GM12878 (cell line): ENCODE measurements at regions not wholly inside any gene's neighbourhood (a gene's known extent, or its start where the extent isn't known, plus 50 kb on each side); places are given as distances from the start of the nearest gene placed in this dataset.

ENCODE experiments used
- ATF2 ChIP-seq: IDR thresholded peaks from 2 replicates; pipeline ENCODE4 v1.6.1; 2012; ENCODE audit warnings: low read length, inconsistent platforms
- CHD4 ChIP-seq: fragments of 200-600 bp; sonication (generic); IDR thresholded peaks from 2 replicates; pipeline ENCODE4 v1.6.1; 2016; ENCODE audit warnings: mild to moderate bottlenecking
- CTCF ChIP-seq, 3 experiments: IDR thresholded peaks in 2 of 3; conservative IDR thresholded peaks in 1 of 3; 2 replicates each; pipeline ENCODE4 v1.5.1; 2011; ENCODE audit warnings: low read depth in 3 of 3, low read length in 3 of 3, mild to moderate bottlenecking in 3 of 3, control low read depth in 2 of 3, moderate library complexity in 2 of 3, inconsistent platforms in 1 of 3, mixed read lengths in 1 of 3; ENCODE audit not compliant: control insufficient read depth in 2 of 3, insufficient read depth in 1 of 3; ENCODE audit errors: extremely low read depth in 1 of 3
- MYC ChIP-seq: IDR thresholded peaks from 2 replicates; pipeline ENCODE4 v1.6.1; 2011; ENCODE audit warnings: mild to moderate bottlenecking, low read length, moderate library complexity, inconsistent platforms; ENCODE audit not compliant: insufficient read depth, insufficient replicate concordance, insufficient read length, severe bottlenecking
- POLR2A ChIP-seq: IDR thresholded peaks from 2 replicates; pipeline ENCODE4 v1.6.1; 2011; ENCODE audit warnings: low read depth, mild to moderate bottlenecking, low read length
- POLR2AphosphoS5 ChIP-seq: IDR thresholded peaks from 2 replicates; pipeline ENCODE4 v1.6.1; 2011; ENCODE audit warnings: mild to moderate bottlenecking, low read length, inconsistent platforms
- RFX5 ChIP-seq: IDR thresholded peaks from 2 replicates; pipeline ENCODE4 v1.6.1; 2011; ENCODE audit warnings: low read depth, low read length, improper control_type of control experiment
- WRNIP1 ChIP-seq: IDR thresholded peaks from 2 replicates; pipeline ENCODE4 v1.6.1; 2011; ENCODE audit warnings: low read depth, low read length, improper control_type of control experiment, borderline replicate concordance

GRCh38 chr13:77398825-77399620 lies 72.1 kb upstream of the MYCBP2 start:
- TF ChIP-seq WRNIP1, result no peak
- no peak for TF ChIP-seq POLR2A
- no peak for TF ChIP-seq RFX5
- no peak for TF ChIP-seq ATF2
- no peak for TF ChIP-seq CHD4
- TF ChIP-seq MYC, result no peak
- no peak for TF ChIP-seq POLR2AphosphoS5
- TF ChIP-seq CTCF (IDR thresholded peaks at IDR 0.05 in 2 of 3, conservative IDR thresholded peaks at IDR 0.05 in 1 of 3; ENCODE audit: control insufficient read depth in 2 of 3, extremely low read depth in 1 of 3, insufficient read depth in 1 of 3, low read depth in 3 of 3, low read length in 3 of 3), result no peak
